Neural progenitor cell (in vitro differentiated cells): ENCODE measurements at regions not wholly inside any gene's neighbourhood (a gene's known extent, or its start where the extent isn't known, plus 50 kb on each side); places are given as distances from the start of the nearest gene placed in this dataset.
A peak's percentile ranks its signal among the peaks of the same experiment; 100 is the strongest.

ENCODE experiments used
- DNase-seq: peaks from one replicate; pipeline ENCODE4 v3.0.0-alpha.2; 2016; ENCODE audit warnings: low spot score
- H2AFZ ChIP-seq: fragments of 200-600 bp; sonication (generic); replicated peaks from 2 replicates; pipeline ENCODE4 v1.6.1; 2016; ENCODE audit warnings: antibody characterized with exemption
- H3F3A ChIP-seq: fragments of 200-600 bp; sonication (generic); 2 replicates; pipeline ENCODE4 v1.6.1; 2016; ENCODE audit warnings: antibody characterized with exemption, low read depth
- H3K27ac ChIP-seq: fragments of 200-600 bp; sonication (generic); 2 replicates; pipeline ENCODE4 v1.5.1; 2016; ENCODE audit warnings: mild to moderate bottlenecking
- H3K27me3 ChIP-seq: fragments of 200-600 bp; sonication (generic); 2 replicates; pipeline ENCODE4 v1.6.1; 2016; ENCODE audit warnings: mild to moderate bottlenecking, moderate library complexity
- H3K36me3 ChIP-seq: fragments of 200-600 bp; sonication (generic); 2 replicates; pipeline ENCODE4 v1.5.1; 2016
- H3K4me1 ChIP-seq: fragments of 200-600 bp; sonication (generic); 2 replicates; pipeline ENCODE4 v1.6.1; 2016; ENCODE audit warnings: mixed run types
- H3K4me2 ChIP-seq: fragments of 200-600 bp; sonication (generic); 2 replicates; pipeline ENCODE4 v1.6.1; 2016
- H3K4me3 ChIP-seq: fragments of 200-600 bp; sonication (generic); 2 replicates; pipeline ENCODE4 v1.5.1; 2016
- H3K79me2 ChIP-seq: fragments of 200-600 bp; sonication (generic); 2 replicates; pipeline ENCODE4 v1.6.1; 2016; ENCODE audit warnings: low read depth
- H3K9ac ChIP-seq: fragments of 200-600 bp; sonication (generic); 2 replicates; pipeline ENCODE4 v1.6.1; 2016
- H3K9me3 ChIP-seq: fragments of 200-600 bp; sonication (generic); 2 replicates; pipeline ENCODE4 v1.5.1; 2016; ENCODE audit warnings: low read depth
- H4K20me1 ChIP-seq: fragments of 200-600 bp; sonication (generic); 2 replicates; pipeline ENCODE4 v1.6.1; 2016; ENCODE audit warnings: low read depth
- H3K27ac Mint-ChIP-seq: 3 replicates; pipeline ENCODE4 v1.8.0; 2021; ENCODE audit warnings: mixed read lengths
- H3K27me3 Mint-ChIP-seq: 2 replicates; pipeline ENCODE4 v1.8.0; 2022; ENCODE audit warnings: low read depth, mild to moderate bottlenecking, inconsistent platforms, moderate library complexity, mixed read lengths; ENCODE audit not compliant: insufficient read depth
- H3K36me3 Mint-ChIP-seq: 3 replicates; pipeline ENCODE4 v1.8.0; 2021; ENCODE audit warnings: mixed read lengths
- H3K4me1 Mint-ChIP-seq: 3 replicates; pipeline ENCODE4 v1.8.0; 2021; ENCODE audit warnings: mixed read lengths
- H3K4me3 Mint-ChIP-seq: 3 replicates; pipeline ENCODE4 v1.8.0; 2021; ENCODE audit warnings: mild to moderate bottlenecking, moderate library complexity, mixed read lengths
- H3K9me3 Mint-ChIP-seq: 3 replicates; pipeline ENCODE4 v1.8.0; 2020; ENCODE audit warnings: mixed read lengths
- EZH2 ChIP-seq: fragments of 200-600 bp; sonication (generic); IDR thresholded peaks from 2 replicates; pipeline ENCODE4 v1.6.1; 2017; ENCODE audit warnings: antibody characterized with exemption, mild to moderate bottlenecking, moderate library complexity
- EZH2phosphoT487 ChIP-seq: fragments of 200-600 bp; sonication (generic); IDR thresholded peaks from 2 replicates; pipeline ENCODE4 v1.6.1; 2017; ENCODE audit warnings: antibody characterized with exemption
- TF ChIP-seq, protein P1 (sequence below): fragments of 200-600 bp; sonication (generic); IDR thresholded peaks from 2 replicates; pipeline ENCODE4 v1.5.1; 2017; ENCODE audit warnings: antibody characterized with exemption, mild to moderate bottlenecking

DNA sequence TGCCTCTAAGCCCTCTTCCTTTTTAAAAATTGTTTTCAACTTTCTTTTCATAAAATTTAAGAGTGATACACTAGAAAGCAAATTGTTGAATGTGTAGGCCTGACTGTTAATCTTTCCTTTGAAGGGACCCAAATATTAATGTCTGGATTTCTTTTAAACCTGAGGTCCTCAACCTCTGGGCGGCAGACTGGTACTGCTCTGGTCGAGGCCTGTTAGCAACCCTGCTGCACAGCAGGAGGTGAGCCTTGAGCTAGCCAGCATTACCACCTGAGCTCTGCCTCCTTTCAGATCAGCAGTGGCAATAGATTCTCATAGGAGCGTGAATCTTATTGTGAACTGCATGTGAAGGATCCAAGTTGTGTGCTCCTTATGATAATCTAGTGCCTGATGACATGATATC is 191.2 kb downstream of the MANEA start:
- no peaks in the 10 kb centered on the region for H3K4me1 ChIP-seq
- DNase-seq = peak; percentile 59
- H3K36me3 Mint-ChIP-seq = no peaks in the 10 kb centered on the region
- H3K4me3 Mint-ChIP-seq = no peak overlapping the region
- no peaks in the 10 kb centered on the region for H3K9me3 ChIP-seq
- H3K9me3 Mint-ChIP-seq = no peaks in the 10 kb centered on the region
- H3K79me2 ChIP-seq = no peaks in the 10 kb centered on the region
- no peak for TF ChIP-seq EZH2
- TF ChIP-seq, protein P1, sequence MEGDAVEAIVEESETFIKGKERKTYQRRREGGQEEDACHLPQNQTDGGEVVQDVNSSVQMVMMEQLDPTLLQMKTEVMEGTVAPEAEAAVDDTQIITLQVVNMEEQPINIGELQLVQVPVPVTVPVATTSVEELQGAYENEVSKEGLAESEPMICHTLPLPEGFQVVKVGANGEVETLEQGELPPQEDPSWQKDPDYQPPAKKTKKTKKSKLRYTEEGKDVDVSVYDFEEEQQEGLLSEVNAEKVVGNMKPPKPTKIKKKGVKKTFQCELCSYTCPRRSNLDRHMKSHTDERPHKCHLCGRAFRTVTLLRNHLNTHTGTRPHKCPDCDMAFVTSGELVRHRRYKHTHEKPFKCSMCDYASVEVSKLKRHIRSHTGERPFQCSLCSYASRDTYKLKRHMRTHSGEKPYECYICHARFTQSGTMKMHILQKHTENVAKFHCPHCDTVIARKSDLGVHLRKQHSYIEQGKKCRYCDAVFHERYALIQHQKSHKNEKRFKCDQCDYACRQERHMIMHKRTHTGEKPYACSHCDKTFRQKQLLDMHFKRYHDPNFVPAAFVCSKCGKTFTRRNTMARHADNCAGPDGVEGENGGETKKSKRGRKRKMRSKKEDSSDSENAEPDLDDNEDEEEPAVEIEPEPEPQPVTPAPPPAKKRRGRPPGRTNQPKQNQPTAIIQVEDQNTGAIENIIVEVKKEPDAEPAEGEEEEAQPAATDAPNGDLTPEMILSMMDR = peak; percentile 24
- H3K4me1 Mint-ChIP-seq = no peaks in the 10 kb centered on the region
- no peaks in the 10 kb centered on the region for H4K20me1 ChIP-seq
- no peak overlapping the region for H3K27ac ChIP-seq
- no peaks in the 10 kb centered on the region for H3K27me3 Mint-ChIP-seq
- no peak overlapping the region for H3K4me2 ChIP-seq
- no peak overlapping the region for H2AFZ ChIP-seq
- no peaks in the 10 kb centered on the region for H3K36me3 ChIP-seq
- no peak overlapping the region for H3K27ac Mint-ChIP-seq
- no peaks in the 10 kb centered on the region for H3K27me3 ChIP-seq
- H3K4me3 ChIP-seq = no peak overlapping the region
- no peak overlapping the region for H3K9ac ChIP-seq
- H3F3A ChIP-seq = no peaks in the 10 kb centered on the region

DNA sequence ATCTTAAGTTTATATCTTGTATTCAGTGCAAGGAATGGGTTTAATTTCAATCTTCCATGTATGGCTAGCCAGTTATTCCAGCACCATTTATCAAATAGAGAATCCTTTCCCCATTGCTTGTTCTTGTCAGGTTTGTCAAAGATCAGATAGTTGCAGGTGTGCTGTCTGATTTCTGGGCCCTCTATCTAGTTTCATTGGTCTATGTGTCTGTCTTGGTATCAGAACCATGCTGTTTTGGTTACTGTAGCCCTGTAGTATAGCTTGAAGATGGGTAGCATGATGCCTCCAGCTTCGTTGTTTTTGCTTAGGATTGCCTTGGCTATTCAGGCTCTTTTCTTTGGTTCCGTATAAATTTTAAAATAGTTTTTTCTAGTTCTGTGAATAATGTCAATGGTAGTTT is 200.0 kb downstream of the MANEA start:
- Histone ChIP-seq H3K9me3 (no peaks in the 10 kb centered on the region), H3K4me1 (no peaks in the 10 kb centered on the region), H3F3A (no peaks in the 10 kb centered on the region), H4K20me1 (no peaks in the 10 kb centered on the region), H3K27ac (no peak overlapping the region), H3K4me2 (no peak overlapping the region), H3K79me2 (no peaks in the 10 kb centered on the region), H3K9ac (no peak overlapping the region), H3K27me3 (no peaks in the 10 kb centered on the region), H3K4me3 (no peak overlapping the region), H3K36me3 (no peaks in the 10 kb centered on the region), H2AFZ (no peak overlapping the region)
- DNase-seq = no peak
- H3K27me3 Mint-ChIP-seq = no peaks in the 10 kb centered on the region
- H3K9me3 Mint-ChIP-seq = peaks cover 2% of the 10 kb centered on the region
- no peak overlapping the region for H3K27ac Mint-ChIP-seq
- no peak for TF ChIP-seq EZH2phosphoT487
- no peak for TF ChIP-seq EZH2
- TF ChIP-seq, protein P1 = no peak
- H3K4me3 Mint-ChIP-seq = no peak overlapping the region
- no peaks in the 10 kb centered on the region for H3K4me1 Mint-ChIP-seq
- H3K36me3 Mint-ChIP-seq = no peaks in the 10 kb centered on the region

DNA sequence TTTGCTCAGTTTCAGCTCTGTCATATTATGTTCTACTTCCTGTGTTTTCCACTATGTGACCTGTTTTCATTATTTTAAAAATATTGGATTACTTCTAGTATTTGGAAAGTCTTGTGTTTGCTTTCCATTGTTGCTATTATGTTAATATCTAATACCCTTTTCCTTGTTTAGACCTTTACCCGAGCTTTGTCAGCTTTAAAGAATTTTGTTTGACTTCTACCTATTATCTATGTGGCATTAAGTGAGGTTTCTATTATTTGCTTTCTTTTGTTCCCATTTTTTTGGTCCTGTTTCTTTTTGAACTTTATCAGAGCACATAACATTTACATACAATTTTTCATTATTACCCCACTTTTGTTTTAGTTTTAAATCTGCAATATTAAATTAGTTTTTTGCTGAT is 202.7 kb downstream of the MANEA start:
- no peaks in the 10 kb centered on the region for H3F3A ChIP-seq
- no peaks in the 10 kb centered on the region for H3K9me3 ChIP-seq
- H3K4me2 ChIP-seq = no peak overlapping the region
- Mint-ChIP-seq H3K9me3 (peaks cover 2% of the 10 kb centered on the region), H3K4me3 (no peak overlapping the region), H3K4me1 (peaks cover 3% of the 10 kb centered on the region), H3K36me3 (no peaks in the 10 kb centered on the region), H3K27ac (no peak overlapping the region), H3K27me3 (no peaks in the 10 kb centered on the region)
- H3K9ac ChIP-seq = no peak overlapping the region
- no peak for DNase-seq
- H3K36me3 ChIP-seq = no peaks in the 10 kb centered on the region
- no peak overlapping the region for H3K4me3 ChIP-seq
- H3K4me1 ChIP-seq = no peaks in the 10 kb centered on the region
- H3K79me2 ChIP-seq = no peaks in the 10 kb centered on the region
- no peaks in the 10 kb centered on the region for H4K20me1 ChIP-seq
- TF ChIP-seq EZH2phosphoT487 (no peak), EZH2 (no peak)
- TF ChIP-seq, protein P1 = no peak
- no peaks in the 10 kb centered on the region for H3K27me3 ChIP-seq
- H2AFZ ChIP-seq = no peak overlapping the region
- H3K27ac ChIP-seq = no peak overlapping the region

DNA sequence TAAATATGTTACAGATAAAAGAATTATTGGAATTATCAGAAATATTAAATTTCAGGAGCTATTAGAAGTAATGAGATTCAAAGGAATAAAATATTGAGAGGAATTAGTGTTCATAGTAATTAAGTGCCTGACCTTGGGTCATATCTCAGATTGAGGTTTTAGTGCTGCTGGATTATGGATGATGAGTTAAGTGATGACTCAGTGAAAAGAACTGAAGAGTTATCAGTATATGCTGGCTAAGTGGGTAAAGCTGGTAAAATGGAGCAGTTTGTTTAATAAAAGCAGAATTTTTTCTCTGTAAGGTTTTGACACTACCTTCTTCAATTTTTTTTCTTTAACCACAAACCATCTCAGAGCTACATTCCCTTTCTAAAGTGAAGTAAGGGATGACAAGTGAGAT is 206.7 kb downstream of the MANEA start:
- DNase-seq = no peak
- H3K4me1 Mint-ChIP-seq = peaks cover 3% of the 10 kb centered on the region
- no peak overlapping the region for H3K27ac ChIP-seq

More for the DNA sequence above, 206.7 kb downstream of the MANEA start:
- Mint-ChIP-seq H3K4me3 (no peak overlapping the region), H3K9me3 (no peaks in the 10 kb centered on the region), H3K36me3 (no peaks in the 10 kb centered on the region), H3K27me3 (no peaks in the 10 kb centered on the region), H3K27ac (no peak overlapping the region)
- Histone ChIP-seq H3K4me3 (no peak overlapping the region), H3K27me3 (no peaks in the 10 kb centered on the region), H3K4me1 (no peaks in the 10 kb centered on the region), H3K4me2 (no peak overlapping the region), H3K36me3 (no peaks in the 10 kb centered on the region), H3K79me2 (no peaks in the 10 kb centered on the region), H3F3A (no peaks in the 10 kb centered on the region), H4K20me1 (no peaks in the 10 kb centered on the region), H3K9ac (no peak overlapping the region), H3K9me3 (no peaks in the 10 kb centered on the region), H2AFZ (no peak overlapping the region)
- no peak for TF ChIP-seq EZH2
- no peak for TF ChIP-seq EZH2phosphoT487
- TF ChIP-seq, protein P1 = no peak
